ENCODE measurements at regions not wholly inside any gene's neighbourhood (a gene's known extent, or its start where the extent isn't known, plus 50 kb on each side); places are given as distances from the start of the nearest gene placed in this dataset.

- H3K27me3 ChIP-seq (ENCODE audit: control insufficient read depth in 1 of 2, insufficient read depth in 2 of 2, low read length in 2 of 2): no peaks in the 10 kb centered on the region
- intact Hi-C loops (cut with DNase I, micrococcal nuclease): no loop called here
- H3K4me3 ChIP-seq (ENCODE audit: low read length): no peak overlapping the region
- no peaks in the 10 kb centered on the region for H3K9me3 ChIP-seq (ENCODE audit: control insufficient read depth in 1 of 2, insufficient read depth in 1 of 2, low read length in 2 of 2)
- Mint-ChIP-seq H3K36me3 (ENCODE audit: low read depth) (no peaks in the 10 kb centered on the region), H3K27ac (no peak overlapping the region), H3K4me3 (no peak overlapping the region), H3K4me1 (ENCODE audit: low read depth) (no peaks in the 10 kb centered on the region), H3K27me3 (peaks cover 22% of the 10 kb centered on the region), H3K9me3 (no peaks in the 10 kb centered on the region)
- TF ChIP-seq CTCF (IDR thresholded peaks at IDR 0.05): no peak
- ChIA-PET CTCF (no interaction called here), POLR2A (no interaction called here)
- H3K4me1 ChIP-seq (ENCODE audit: insufficient read depth, low read length): no peaks in the 10 kb centered on the region
- ATAC-seq (ENCODE audit: poor library complexity) (no peak), DNase-seq (no peak)
- no peaks in the 10 kb centered on the region for H3K36me3 ChIP-seq (ENCODE audit: insufficient read depth, low read length)
- no peak overlapping the region for H3K27ac ChIP-seq (ENCODE audit: low read depth in 1 of 2, low read length in 2 of 2)
Measured at GRCh38 chr13:77994166-77994565, 75.5 kb upstream of the EDNRB start.

- H3K4me3 Mint-ChIP-seq: no peak overlapping the region
- H3K4me1 Mint-ChIP-seq (ENCODE audit: low read depth): no peaks in the 10 kb centered on the region
- Histone ChIP-seq H3K4me1 (ENCODE audit: insufficient read depth, low read length) (no peaks in the 10 kb centered on the region), H3K9me3 (ENCODE audit: control insufficient read depth in 1 of 2, insufficient read depth in 1 of 2, low read length in 2 of 2) (no peaks in the 10 kb centered on the region), H3K27me3 (ENCODE audit: control insufficient read depth in 1 of 2, insufficient read depth in 2 of 2, low read length in 2 of 2) (no peaks in the 10 kb centered on the region), H3K36me3 (ENCODE audit: insufficient read depth, low read length) (no peaks in the 10 kb centered on the region), H3K27ac (ENCODE audit: low read depth in 1 of 2, low read length in 2 of 2) (no peak overlapping the region), H3K4me3 (ENCODE audit: low read length) (no peak overlapping the region)
- H3K27ac Mint-ChIP-seq: no peak overlapping the region
- ATAC-seq (ENCODE audit: poor library complexity) (no peak), DNase-seq (no peak)
- TF ChIP-seq CTCF (IDR thresholded peaks at IDR 0.05): no peak
- no peaks in the 10 kb centered on the region for H3K36me3 Mint-ChIP-seq (ENCODE audit: low read depth)
- H3K9me3 Mint-ChIP-seq: no peaks in the 10 kb centered on the region
- peaks cover 6% of the 10 kb centered on the region for H3K27me3 Mint-ChIP-seq
- ChIA-PET POLR2A (no interaction called here), CTCF (no interaction called here)
- intact Hi-C loops (cut with DNase I, micrococcal nuclease): no loop called here
Measured at GRCh38 chr13:77991003-77991402, 72.4 kb upstream of the EDNRB start.

GRCh38 chr13:77989281-77989680 is 70.7 kb upstream of the EDNRB start:
- Mint-ChIP-seq H3K36me3 (ENCODE audit: low read depth) (no peaks in the 10 kb centered on the region), H3K9me3 (no peaks in the 10 kb centered on the region), H3K4me1 (ENCODE audit: low read depth) (no peaks in the 10 kb centered on the region), H3K4me3 (no peak overlapping the region), H3K27ac (no peak overlapping the region), H3K27me3 (no peaks in the 10 kb centered on the region)
- CTCF ChIA-PET: no interaction called here
- Histone ChIP-seq H3K27ac (ENCODE audit: low read depth in 1 of 2, low read length in 2 of 2) (no peak overlapping the region), H3K9me3 (ENCODE audit: control insufficient read depth in 1 of 2, insufficient read depth in 1 of 2, low read length in 2 of 2) (no peaks in the 10 kb centered on the region), H3K36me3 (ENCODE audit: insufficient read depth, low read length) (no peaks in the 10 kb centered on the region), H3K4me3 (ENCODE audit: low read length) (no peak overlapping the region), H3K4me1 (ENCODE audit: insufficient read depth, low read length) (no peaks in the 10 kb centered on the region), H3K27me3 (ENCODE audit: control insufficient read depth in 1 of 2, insufficient read depth in 2 of 2, low read length in 2 of 2) (no peaks in the 10 kb centered on the region)
- no peak for TF ChIP-seq CTCF (IDR thresholded peaks at IDR 0.05)
- POLR2A ChIA-PET: no interaction called here
- intact Hi-C loops (cut with DNase I, micrococcal nuclease): no loop called here
- no peak for ATAC-seq (ENCODE audit: poor library complexity)
- DNase-seq: no peak

Measured in CD4-positive, alpha-beta T cell (primary cell).